DMS79 treated with DMSO at 0.1 percent for 48 hours (cell line): ENCODE measurements at regions not wholly inside any gene's neighbourhood (a gene's known extent, or its start where the extent isn't known, plus 50 kb on each side); places are given as distances from the start of the nearest gene placed in this dataset.

Source experiments
- DNase-seq: peaks from one replicate; lab custom pipeline; 2025; lab: John Stamatoyannopoulos, UW

DNA sequence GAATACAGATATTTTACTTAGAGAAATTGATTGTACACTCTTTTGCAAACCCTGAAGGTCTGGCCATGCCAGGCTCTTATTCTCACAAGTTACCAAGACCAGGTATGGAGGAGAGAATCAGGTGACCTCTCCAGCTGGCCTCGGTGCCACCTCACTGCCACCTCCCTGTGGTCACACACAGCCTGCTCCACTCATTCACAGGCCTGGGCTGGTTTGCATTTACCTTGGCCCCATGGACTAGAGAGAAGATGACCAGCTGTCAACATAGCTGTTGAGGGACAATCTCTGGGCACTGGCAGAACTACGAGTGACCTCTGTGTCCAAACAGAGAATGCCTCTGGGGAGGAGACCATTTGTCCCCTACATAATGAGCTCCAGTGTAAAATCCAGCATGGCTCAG is 291.2 kb upstream of the RUNX1 start:
- DNase-seq, result no peak

DNA sequence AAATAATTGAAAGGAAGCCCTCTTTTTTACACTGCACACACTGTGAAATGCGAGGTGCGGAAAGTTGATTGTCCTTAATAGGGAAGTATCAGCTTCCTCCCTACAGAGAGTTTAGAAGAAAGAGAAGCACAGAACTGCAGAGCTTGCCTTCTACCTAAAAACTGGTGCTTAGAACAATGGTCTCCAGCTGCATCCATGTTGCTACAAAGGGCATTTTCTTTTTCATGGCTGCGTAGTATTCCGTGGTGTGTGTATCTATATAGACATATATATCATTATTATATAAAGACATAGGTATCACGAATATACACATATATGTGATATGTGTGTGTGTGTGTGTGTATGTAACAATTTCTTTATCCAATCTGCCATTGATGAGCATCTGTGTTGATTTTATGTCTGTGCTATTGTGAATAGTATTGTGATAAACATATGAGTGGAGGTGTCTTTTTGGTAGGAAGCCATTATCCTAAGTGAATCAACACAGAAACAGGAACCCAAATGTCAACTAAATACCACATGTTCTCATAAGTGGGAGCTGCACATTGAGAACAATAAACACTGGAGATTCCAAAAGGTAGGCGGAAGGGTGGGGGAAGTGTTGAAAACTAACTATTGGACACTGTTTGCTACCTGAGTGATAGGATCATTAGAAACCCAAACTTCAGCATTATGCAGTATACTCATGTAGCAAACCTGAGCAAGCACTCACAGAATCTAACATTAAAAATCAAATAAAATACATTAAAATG is 290.0 kb upstream of the RUNX1 start:
- DNase-seq, result no peak

DNA sequence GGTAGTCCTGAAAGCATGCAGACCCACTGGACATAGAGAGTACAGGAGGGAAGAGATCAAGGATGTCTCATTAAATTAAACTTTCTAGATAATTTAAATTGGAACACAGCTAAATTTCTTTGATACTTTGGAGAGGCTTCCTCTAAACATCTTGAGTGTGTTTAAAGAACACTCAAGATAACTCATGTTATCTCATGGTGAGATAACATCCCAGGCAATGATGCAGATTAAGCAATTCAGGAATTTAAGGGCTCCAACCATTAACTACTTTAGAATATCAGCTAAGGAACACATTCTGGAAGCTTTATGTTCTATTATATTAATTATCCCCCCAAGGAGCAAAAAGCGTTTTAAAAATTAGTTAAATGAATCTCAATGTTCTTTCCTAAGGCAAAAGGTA is 289.2 kb upstream of the RUNX1 start:
- DNase-seq, result no peak

DNA sequence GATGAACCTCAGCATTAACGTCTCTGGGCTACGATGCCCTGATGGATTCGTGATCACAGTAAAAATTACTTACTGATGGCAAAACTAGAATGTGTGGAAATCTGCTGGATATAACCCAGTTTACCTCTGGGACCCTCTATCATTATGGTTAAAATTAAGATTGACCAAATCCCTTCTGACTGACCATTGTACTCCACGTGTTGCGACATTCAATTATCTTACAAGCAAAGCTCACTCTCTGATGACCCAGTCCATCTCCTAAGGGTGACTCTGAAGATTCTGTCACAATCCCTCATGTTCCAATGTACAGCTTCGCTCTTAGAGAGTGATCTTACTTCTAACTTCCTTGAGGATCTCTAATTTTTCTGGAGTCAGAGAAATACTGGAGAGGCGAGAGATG is 288.5 kb upstream of the RUNX1 start:
- DNase-seq, result no peak

DNA sequence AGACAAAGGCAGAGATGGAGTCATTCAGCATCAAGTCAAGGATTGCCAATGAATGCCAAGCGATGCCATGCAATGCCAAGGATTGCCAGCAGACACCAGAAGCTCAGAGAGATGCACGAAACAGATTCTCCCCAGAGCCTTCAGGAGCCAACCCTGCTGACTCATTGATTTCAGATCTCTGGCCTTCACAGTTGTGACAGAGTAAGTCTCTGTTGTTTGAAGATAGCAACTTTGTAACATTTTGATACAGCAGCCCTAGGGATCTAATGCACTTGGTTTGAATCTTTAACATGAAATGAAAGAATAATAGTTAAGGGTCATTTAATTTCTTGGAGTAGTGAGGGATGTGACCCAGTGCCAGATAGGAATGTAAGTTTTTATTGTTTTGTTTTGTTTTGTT is 287.4 kb upstream of the RUNX1 start:
- no peak for DNase-seq

DNA sequence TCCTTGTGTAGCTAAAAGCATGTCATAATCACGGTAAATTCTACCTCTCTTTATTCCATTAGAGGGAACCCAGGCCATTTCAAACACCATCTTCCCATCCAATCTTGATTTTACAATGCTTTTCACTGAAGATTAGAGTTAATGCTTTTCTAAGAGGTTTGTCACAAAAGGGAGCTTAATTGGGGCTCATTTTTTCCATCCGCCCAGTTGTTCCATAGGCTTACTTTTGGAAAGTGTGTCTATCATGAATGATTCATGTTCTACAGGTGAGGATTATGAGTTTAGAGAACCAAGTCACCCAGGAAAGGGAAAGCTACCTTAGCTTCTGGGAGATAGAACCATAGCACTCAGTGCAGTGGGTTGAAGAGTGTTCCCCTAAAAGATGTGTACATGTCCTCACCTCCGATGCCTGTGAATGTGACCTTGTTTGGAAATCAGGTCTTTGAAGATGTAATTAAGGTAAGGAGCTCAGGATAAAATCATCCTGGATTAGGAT is 286.9 kb upstream of the RUNX1 start:
- DNase-seq, result no peak

DNA sequence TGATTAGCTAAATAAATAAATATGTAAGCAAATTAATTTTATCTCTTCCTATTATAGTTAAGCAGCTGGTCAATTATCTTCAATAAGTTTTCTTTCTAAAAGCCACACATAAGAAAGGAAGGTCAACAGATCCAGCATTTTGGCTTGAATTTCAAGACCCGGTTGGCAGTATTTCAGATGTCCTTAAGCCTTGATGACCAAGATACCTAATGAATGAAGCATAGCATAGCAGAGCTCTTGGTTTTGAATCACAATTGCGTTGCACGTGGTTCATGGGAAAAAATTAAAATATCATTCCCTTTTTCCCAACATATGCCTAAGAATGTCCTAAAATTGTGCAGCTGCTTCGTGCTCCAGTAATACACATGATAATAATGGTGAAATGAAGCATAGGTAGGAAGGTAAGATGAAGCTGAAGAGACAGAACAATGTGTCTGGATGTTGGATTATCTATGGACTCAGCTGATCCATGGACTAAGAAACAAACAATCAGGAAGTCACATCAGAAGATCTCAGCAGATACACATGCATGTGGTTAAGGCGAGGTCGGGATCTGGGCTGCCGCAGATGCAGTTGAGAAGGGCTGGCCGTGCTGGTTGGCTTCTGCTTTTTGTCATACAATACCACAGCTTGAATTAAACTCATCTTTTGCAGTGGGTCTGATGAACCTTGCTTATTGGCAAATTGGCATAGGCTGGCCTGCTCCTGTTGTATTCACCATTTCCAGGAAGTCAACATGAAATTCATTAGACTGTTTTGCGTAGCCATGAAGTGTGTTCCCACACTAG is 284.9 kb upstream of the RUNX1 start:
- no peak for DNase-seq

DNA sequence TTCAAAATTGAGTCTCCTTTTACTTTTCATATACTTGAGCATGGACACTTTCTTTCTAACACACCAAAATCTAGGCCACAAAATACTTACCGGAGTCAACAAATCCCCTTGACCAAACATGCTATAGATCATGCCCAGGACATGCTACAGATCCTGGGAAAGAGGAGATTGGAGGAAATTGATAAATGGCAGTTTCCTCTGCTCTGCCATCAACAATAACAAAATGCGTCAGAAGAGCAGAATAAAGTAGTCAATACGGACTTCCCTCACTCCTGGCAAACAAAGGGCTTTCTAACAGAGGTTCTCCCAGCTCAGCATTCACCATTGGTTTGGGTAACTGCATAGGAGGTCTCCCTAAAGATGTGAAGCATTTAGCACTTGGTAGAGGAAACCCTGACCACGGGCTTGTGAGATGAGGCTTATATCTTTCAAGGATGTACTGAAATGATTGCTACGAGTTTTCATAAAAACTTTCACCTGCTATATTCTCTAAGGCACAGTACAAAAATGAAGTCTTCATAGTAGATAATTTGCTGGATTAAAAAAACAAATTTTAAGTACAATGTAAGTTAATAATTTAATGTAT is 283.8 kb upstream of the RUNX1 start:
- no peak for DNase-seq

DNA sequence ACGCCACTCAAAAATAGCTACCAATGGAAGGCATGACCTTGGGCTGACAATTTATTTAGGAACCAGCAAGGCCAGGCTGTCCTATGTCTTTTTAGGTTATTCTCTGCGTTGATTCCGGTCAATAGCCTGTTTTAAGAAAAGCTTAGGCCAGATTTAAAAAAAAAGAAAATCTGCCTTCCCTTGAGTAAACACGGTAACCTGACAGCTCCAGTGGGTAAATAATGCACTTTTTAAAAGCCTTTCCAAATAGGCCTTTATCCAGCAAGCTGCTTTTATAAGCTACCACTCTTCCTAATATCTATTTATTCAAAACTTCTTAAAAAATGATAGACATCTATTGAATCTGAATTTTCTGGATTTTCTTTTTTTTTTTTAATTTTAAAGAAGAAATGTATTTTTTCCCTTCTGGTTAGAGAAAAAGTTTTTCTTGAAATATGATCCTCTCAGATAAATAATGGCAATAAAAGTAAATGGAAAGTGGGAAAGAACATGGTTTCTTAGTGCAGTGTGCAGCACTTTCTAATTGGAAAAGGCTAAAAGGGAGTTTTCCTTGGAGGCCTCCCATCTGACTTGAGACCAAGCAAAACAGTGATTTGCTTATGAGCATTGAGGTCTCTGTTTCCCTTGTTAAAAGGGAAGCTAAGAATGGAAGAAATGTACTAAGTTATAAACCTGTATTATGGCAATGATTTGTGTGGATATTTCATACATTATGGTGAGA is 281.0 kb upstream of the RUNX1 start:
- peak; percentile 27 for DNase-seq

DNA sequence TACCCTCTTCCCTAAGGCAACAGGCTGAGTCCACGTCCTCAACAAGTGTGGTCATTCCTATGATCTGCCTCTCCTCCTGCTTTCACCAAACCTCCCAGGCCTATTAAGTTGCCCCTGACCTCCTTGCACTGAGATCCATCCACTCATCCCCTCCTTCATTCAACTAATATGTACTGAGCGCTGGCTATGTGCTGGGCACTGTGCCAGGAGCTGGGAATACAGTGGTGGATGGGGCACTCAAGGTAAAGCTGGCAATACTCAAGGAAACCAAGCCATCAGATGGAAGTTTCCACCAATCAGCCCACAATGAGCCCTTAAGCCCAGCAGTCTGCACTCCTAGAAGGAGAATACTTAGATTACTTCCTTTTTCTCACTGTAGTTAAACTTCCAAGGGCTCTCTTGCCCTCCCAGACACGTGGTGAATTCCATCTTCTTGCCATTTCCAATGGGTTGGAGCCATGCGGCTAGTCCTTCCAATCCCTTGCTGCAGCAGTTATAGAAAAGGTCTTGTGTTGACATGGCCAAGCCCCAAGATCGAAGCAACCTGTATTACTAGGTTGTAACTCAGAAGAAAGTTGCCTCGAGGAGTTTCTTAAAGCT is 279.9 kb upstream of the RUNX1 start:
- peak; percentile 92 for DNase-seq

DNA sequence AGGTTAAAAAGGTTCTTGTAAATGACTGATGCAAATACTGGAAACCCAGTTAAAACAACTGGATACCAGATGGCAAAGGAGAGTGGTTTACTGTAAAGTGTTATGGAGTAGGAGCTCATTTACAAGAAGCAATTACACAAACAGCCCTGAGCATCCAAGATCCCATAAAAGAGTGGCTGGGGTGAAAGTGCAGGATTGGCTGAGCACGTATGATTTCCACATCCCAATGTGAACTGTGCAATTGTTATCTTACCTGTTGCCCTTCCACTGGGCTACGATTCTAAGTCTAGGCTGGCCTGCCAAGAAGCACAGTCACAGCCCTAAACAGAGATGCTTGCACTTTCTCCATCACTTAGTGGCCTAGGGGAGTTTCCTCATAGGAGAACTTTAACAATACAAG is 277.6 kb upstream of the RUNX1 start:
- peak; percentile 23 for DNase-seq

DNA sequence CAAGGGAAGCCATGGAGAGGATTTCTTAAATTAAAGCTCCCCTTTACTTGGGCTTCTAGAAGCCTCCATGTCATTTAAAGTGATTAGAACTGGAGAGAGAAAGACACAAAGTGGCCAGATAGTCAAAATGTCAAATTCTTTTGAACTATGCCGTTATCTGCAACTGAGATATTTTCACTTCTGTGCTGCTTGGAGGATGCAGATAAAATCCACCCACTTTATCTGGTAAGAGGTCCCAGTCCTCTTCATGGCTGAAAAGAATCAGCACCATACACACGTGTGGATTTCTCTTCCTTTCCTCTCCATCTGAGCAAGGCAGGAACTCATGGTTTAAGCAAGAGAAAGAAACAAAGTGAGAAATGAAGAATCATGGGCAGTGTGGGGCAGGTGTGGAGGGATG is 276.9 kb upstream of the RUNX1 start:
- no peak for DNase-seq

DNA sequence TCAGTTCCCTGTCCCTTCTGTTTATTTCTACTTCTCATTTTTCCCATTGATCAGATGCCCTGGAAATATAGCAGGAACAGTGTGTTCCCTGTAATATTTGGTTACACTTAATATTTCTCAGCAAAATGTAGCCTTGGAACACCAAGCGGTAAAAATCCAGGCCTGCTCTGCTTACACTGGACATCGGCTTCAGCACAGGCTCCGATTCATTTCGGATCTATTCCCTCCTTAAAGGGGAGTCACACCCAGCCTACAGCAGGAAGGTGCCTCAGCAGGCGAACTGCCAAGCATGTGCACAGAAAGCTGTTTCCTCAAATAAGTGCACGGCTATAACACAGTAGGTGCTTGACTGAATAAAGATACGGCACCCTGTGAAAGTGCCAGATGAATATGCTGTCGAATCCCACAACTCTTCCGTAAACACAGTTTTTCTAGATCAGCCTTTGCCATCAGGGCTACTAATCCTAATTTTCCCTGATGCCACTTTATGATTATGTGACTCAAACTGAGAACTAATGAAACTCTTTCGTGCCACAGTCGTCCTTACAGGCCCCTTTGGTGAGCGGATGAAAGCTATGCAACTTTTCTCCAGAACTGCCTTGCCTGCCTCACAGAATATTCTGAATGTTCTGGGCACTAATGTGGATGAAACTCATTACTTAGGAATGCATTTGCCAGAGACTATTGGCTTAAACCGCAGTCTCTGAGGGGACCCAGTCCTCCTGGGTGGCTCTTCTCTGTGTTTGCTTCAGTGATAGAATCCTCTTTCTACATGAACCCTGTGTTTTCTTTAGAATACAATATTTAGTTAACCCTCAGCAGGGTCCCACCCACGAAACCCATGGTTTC is 275.5 kb upstream of the RUNX1 start:
- DNase-seq, result no peak

DNA sequence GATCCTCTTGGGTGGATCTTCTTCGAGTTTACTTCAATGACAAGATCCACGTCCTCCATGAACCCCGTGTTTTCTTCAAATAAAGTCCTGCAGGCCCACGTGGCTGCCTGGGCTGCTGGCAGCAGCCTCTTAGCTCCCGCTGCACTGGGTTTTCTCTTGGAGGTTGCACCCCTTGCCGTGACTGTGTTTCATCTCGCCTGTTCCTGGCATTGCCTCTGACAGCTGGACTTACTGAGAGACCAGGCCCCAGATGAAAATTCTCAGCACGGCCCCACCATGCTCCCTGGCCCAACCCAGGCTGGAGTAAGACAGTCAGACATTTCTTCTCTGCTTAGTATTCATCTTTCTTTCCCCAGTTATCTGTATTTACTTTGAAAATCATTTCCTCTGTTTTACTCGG is 274.8 kb upstream of the RUNX1 start:
- DNase-seq, result no peak

DNA sequence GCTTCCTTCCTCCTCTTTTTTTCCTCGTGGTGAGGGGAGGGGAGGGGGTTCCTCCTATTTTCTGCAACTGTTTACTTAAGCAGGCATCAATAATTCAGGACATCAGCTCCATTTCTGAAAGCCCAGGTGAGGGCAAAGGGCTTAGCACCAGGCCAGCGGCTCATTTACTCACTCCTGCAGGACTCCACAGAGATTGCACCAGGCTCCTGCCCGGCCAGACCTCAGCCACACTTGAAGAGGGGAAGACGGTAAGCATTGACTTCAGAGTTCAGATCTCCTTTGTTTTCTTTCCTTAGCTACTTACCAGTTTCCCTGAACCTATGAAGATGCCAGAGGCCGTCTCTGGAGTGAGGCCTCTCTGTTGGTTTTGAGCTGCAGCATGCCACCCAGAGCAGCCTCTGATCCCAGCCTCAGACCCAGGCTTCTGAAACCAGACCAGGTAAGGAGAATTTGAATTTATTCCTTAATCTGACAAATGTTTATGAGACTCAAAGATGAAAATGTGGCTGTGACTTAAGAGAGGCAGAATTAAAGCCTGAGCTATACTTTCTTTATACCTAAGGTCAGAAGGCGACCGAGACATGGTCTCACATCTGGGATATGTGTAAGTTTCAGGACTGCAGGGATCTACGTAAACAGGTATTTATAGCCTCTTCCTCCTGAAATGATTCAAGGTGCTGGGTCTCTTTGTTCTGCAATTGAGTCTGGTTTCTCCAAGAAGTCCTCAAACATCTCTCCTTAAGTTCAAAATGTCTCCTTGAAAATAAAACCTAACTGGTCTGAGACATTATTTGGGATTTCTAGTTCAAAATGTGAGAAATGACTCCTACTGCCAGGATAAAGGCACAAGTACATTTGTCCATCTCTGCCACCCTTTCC is 272.5 kb upstream of the RUNX1 start:
- DNase-seq, result peak; percentile 87

DNA sequence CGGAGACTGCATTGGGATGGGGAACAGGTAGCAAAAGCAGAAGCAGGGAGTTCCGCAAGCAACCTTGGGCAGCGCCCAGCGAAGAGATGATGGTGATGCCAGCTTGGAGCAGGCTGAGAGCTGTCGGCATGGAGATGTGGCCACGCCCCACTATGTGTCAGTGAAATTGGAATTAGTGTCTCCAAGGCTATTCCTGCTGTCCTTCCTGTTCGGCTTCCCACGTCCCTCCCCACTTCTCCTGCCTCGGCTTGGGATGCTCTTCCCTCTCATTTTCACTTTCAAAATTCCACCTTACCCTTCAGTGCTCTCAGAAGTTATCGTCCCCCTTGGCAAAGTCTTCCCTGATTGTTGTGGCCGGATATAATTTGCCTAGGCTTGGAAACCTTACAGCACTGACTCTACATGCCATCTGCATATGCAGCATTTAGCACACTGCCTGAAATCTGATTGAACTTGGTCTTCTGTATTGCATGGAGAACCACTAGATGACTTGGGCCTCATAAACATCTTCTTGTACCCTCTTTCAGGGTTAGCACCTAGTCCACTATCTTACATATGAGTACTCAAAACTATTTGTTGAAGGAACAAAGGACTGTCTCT is 270.7 kb upstream of the RUNX1 start:
- peak; percentile 90 for DNase-seq

DNA sequence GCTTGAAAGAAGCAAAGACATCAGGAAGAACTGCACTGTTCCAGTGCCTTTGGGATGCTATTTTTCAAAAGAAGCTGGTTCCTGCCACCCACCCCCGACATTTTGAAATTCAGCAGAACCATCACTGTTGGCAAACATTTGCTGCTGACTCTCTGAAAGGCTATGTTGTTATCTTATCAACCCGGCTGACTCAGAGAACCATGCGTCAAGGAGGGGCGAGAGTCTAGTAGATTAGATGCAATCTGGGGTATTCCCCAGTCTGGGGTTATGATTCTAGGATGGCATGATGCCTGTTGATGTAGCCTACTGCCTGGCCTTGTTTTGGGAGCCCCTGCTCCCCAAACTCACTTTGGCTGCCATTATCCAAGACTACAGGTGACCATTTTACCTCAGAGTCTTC is 267.8 kb upstream of the RUNX1 start:
- DNase-seq, result no peak

DNA sequence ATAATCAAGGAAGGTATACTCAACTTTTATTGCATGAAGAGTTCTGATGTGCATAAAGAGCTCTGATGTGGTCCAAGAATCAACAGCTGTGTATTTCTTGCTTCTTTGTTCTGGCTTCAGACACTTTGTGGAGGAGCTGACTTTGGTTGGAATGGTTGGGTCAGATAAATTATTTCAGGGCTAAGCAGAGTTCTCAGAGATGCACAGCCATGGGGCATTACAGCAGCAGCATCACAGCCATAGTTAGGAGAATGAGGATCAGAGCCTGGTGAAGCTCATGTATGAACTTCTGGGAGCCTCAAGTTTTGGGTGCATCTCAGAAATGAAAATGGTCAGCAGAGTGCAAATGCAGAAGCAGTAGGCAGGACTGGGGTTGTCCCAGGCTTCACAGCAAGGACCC is 267.4 kb upstream of the RUNX1 start:
- DNase-seq, result no peak

DNA sequence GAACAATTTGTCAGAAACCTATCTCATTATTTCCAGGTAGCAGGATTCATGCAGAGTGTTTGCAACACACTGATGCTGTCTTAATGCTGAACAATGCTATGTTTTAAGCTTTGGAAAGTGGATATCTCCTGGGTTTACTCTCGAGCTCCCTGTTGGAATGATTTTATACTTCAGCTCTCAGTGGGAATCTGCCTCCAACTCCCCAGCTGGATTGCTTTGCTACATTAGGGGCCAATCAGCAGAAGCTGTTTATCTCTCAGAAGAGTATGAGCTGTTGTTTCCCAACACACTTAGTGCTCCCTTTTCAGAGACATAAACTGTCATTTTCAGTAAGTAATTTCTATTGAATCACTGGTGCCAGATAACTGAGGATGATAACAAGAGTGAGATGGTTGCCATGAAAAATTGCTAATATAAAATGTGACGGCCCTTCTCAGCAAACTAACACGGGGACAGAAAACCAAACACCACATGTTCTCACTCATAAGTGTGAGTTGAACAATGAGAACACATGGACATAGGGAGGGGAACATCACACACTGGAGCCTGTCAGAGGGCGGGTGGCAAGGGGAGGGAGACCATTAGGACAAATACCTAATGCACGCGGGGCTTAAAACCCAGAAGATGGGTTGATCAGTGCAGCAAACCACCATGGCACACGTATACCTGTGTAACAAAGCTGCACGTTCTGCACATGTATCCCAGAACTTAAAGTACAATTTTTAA is 265.9 kb upstream of the RUNX1 start:
- DNase-seq, result no peak
